ENCODE measurements at regions not wholly inside any gene's neighbourhood (a gene's known extent, or its start where the extent isn't known, plus 50 kb on each side); places are given as distances from the start of the nearest gene placed in this dataset.
A peak's percentile ranks its signal among the peaks of the same experiment; 100 is the strongest.

DNA sequence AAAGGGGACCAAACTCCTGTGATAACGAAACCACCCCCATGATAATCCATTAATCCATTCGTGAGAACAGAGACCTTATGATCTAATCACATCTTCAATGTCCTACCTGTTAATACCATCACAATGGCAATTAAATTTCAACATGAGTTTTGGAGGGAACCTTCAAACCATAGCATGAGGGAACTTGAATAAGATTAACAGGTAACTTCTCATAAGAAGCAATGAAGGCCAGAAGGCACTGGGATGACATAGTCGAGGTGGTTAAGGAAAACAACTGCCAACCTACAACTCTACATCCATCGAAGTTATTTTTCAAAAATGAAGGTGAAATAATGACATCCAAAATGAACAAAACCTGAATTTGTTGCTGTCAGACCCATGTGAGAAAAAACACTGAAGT, 478.9 kb downstream of the EDEM1 start (continued):
- TF ChIP-seq NFIX (CRISPR knock-in tag; IDR thresholded peaks at IDR 0.05; ENCODE audit: low read depth) (no peak), TEAD4 (IDR thresholded peaks at IDR 0.05; ENCODE audit: low read length) (no peak), TEAD4 (CRISPR knock-in tag; IDR thresholded peaks at IDR 0.05; ENCODE audit: borderline replicate concordance) (no peak), ZNF583 (CRISPR knock-in tag; IDR thresholded peaks at IDR 0.05) (no peak), CBX1 (IDR thresholded peaks at IDR 0.05; ENCODE audit: low read depth) (0 out of 2 replicates have a peak, but pooled peaks have one; percentile 50), RB1 (IDR thresholded peaks at IDR 0.05; ENCODE audit: low read depth) (no peak), POLR2AphosphoS5 (IDR thresholded peaks at IDR 0.05; ENCODE audit: control insufficient read depth, insufficient read depth, low read depth, low read length) (no peak), COPS2 (conservative IDR thresholded peaks at IDR 0.05) (no peak), KLF13 (tag; IDR thresholded peaks at IDR 0.05; ENCODE audit: borderline replicate concordance, low read depth) (no peak), PHF21A (IDR thresholded peaks at IDR 0.05; ENCODE audit: borderline replicate concordance, low read depth) (no peak), GATA2 (CRISPR knock-in tag; IDR thresholded peaks at IDR 0.05) (no peak)
- TF ChIP-seq, protein P1, sequence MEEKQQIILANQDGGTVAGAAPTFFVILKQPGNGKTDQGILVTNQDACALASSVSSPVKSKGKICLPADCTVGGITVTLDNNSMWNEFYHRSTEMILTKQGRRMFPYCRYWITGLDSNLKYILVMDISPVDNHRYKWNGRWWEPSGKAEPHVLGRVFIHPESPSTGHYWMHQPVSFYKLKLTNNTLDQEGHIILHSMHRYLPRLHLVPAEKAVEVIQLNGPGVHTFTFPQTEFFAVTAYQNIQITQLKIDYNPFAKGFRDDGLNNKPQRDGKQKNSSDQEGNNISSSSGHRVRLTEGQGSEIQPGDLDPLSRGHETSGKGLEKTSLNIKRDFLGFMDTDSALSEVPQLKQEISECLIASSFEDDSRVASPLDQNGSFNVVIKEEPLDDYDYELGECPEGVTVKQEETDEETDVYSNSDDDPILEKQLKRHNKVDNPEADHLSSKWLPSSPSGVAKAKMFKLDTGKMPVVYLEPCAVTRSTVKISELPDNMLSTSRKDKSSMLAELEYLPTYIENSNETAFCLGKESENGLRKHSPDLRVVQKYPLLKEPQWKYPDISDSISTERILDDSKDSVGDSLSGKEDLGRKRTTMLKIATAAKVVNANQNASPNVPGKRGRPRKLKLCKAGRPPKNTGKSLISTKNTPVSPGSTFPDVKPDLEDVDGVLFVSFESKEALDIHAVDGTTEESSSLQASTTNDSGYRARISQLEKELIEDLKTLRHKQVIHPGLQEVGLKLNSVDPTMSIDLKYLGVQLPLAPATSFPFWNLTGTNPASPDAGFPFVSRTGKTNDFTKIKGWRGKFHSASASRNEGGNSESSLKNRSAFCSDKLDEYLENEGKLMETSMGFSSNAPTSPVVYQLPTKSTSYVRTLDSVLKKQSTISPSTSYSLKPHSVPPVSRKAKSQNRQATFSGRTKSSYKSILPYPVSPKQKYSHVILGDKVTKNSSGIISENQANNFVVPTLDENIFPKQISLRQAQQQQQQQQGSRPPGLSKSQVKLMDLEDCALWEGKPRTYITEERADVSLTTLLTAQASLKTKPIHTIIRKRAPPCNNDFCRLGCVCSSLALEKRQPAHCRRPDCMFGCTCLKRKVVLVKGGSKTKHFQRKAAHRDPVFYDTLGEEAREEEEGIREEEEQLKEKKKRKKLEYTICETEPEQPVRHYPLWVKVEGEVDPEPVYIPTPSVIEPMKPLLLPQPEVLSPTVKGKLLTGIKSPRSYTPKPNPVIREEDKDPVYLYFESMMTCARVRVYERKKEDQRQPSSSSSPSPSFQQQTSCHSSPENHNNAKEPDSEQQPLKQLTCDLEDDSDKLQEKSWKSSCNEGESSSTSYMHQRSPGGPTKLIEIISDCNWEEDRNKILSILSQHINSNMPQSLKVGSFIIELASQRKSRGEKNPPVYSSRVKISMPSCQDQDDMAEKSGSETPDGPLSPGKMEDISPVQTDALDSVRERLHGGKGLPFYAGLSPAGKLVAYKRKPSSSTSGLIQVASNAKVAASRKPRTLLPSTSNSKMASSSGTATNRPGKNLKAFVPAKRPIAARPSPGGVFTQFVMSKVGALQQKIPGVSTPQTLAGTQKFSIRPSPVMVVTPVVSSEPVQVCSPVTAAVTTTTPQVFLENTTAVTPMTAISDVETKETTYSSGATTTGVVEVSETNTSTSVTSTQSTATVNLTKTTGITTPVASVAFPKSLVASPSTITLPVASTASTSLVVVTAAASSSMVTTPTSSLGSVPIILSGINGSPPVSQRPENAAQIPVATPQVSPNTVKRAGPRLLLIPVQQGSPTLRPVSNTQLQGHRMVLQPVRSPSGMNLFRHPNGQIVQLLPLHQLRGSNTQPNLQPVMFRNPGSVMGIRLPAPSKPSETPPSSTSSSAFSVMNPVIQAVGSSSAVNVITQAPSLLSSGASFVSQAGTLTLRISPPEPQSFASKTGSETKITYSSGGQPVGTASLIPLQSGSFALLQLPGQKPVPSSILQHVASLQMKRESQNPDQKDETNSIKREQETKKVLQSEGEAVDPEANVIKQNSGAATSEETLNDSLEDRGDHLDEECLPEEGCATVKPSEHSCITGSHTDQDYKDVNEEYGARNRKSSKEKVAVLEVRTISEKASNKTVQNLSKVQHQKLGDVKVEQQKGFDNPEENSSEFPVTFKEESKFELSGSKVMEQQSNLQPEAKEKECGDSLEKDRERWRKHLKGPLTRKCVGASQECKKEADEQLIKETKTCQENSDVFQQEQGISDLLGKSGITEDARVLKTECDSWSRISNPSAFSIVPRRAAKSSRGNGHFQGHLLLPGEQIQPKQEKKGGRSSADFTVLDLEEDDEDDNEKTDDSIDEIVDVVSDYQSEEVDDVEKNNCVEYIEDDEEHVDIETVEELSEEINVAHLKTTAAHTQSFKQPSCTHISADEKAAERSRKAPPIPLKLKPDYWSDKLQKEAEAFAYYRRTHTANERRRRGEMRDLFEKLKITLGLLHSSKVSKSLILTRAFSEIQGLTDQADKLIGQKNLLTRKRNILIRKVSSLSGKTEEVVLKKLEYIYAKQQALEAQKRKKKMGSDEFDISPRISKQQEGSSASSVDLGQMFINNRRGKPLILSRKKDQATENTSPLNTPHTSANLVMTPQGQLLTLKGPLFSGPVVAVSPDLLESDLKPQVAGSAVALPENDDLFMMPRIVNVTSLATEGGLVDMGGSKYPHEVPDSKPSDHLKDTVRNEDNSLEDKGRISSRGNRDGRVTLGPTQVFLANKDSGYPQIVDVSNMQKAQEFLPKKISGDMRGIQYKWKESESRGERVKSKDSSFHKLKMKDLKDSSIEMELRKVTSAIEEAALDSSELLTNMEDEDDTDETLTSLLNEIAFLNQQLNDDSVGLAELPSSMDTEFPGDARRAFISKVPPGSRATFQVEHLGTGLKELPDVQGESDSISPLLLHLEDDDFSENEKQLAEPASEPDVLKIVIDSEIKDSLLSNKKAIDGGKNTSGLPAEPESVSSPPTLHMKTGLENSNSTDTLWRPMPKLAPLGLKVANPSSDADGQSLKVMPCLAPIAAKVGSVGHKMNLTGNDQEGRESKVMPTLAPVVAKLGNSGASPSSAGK (IDR thresholded peaks at IDR 0.05), result peak; percentile 62
- TF ChIP-seq, protein P2, sequence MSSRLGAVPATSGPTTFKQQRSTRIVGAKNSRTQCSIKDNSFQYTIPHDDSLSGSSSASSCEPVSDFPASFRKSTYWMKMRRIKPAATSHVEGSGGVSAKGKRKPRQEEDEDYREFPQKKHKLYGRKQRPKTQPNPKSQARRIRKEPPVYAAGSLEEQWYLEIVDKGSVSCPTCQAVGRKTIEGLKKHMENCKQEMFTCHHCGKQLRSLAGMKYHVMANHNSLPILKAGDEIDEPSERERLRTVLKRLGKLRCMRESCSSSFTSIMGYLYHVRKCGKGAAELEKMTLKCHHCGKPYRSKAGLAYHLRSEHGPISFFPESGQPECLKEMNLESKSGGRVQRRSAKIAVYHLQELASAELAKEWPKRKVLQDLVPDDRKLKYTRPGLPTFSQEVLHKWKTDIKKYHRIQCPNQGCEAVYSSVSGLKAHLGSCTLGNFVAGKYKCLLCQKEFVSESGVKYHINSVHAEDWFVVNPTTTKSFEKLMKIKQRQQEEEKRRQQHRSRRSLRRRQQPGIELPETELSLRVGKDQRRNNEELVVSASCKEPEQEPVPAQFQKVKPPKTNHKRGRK (tag; IDR thresholded peaks at IDR 0.05), result no peak
- TF ChIP-seq, protein P3, sequence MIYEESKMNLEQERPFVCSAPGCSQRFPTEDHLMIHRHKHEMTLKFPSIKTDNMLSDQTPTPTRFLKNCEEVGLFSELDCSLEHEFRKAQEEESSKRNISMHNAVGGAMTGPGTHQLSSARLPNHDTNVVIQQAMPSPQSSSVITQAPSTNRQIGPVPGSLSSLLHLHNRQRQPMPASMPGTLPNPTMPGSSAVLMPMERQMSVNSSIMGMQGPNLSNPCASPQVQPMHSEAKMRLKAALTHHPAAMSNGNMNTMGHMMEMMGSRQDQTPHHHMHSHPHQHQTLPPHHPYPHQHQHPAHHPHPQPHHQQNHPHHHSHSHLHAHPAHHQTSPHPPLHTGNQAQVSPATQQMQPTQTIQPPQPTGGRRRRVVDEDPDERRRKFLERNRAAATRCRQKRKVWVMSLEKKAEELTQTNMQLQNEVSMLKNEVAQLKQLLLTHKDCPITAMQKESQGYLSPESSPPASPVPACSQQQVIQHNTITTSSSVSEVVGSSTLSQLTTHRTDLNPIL (CRISPR knock-in tag; IDR thresholded peaks at IDR 0.05), result no peak
